ACHN (cell line): ENCODE measurements at regions not wholly inside any gene's neighbourhood (a gene's known extent, or its start where the extent isn't known, plus 50 kb on each side); places are given as distances from the start of the nearest gene placed in this dataset.

Experiments used
- DNase-seq: peaks from one replicate; pipeline ENCODE4 v3.0.0-alpha.2; 2015
- in situ Hi-C: cut with HindIII; loops from 2 replicates; pipeline ENCODE4 v1.10.0; 2017; ENCODE audit warnings: low sequenced_read_pairs, low pct_ligation_motif_present, low pct_unique_long_range_greater_than_20kb

DNA sequence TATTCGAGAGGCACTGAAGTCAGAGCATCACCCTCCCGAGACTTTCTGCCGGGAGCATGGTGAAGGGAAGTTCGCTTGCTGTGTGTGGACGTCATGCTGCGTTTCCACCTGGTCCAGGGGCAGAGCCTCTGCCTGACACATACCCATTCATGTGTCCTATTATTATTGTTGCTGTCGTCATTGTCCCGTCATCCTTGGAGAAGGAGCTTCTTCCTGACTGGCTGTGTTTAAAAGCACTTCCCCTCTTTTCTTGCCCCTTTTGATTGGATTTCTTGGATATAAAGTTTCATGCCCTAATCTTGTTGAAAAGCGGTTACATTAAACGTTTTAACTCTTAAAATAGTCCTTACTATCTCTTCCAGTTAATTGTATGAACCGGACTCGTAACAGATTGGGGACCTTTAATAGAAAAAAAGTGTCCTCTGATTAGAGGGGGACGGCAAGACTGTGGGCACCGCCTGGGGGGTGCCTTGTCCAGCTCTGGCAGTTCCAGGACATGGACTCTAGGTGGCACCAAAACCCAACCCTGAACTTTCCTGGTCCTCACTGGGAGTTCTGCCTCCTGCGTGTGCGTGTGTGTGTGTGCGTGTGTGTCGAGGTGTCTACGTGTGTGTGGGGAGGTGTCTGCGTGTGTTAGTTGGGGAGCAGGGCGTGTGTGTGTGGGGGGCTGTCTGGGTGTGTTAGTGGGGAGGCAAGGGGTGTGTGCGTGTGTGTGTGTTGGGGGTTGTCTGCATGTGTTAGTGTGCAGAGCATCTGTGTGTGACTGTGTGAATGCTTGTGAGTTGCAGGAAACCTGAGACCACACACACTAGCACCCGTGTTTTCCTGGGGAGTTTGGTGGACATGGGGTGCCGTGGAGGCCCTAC is 133.3 kb upstream of the CIBAR2 start:
- DNase-seq = peak; percentile 64
- in situ Hi-C loops = no loop called here

DNA sequence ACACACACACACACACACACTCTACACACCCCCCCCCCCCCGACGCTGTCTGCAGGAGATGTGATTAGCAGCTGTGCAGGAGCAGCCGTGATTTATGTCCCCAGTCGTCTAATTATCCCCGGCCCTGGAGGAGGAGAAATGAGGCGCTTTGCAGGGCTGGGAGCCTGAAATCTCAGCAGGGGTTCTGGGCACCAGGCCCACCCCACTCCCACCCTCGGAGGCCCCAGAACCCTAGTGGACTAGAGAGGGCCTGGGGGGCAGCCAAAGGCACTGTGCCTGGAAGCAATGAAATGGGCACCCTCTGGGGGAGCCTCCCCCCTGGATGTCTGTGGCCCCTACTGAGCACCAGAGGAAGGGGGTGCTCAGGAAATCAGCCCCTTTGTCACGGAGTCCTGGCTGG is 134.2 kb upstream of the CIBAR2 start:
- in situ Hi-C loops = no loop called here
- DNase-seq = no peak

DNA sequence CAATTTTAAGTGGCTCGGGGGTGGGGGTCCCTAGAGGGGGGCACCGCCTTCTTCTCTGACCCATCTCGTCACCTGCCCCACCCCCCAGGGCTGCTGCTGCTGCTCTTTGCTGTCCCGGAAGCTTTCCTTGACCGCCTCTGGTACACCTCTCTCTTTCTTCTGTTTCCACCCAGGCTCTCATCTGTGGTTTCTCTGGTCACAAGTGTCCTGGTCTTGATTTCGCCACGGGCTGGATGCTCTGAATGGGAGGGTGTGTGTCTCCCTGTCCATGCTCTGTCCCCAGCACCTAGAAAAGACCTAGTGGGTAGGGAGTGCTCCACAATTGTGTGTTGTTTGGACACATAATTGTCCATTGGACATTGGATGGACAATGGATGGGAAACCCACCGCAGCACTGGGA is 134.7 kb upstream of the CIBAR2 start:
- DNase-seq = no peak
- in situ Hi-C loops = no loop called here

DNA sequence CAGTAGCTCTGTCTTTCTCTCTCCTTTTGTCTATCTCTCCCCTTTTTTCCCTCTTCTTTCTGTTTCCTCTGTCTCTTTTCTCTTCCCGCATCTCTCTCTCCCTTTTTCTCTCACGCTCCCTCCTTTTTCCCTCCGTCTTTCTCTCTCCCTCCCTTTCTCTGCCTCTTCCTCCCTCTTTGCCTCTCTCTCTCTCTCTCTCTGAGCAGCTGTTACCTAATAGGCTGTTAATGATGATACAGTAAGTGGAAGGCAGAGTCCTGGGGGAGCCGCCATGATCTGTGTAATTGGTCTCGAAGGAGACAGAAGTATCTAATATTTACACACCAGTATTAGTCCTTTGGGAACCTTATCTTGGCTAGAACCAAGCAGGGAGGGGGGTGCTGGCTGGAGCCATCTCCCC is 136.1 kb upstream of the CIBAR2 start:
- DNase-seq = no peak
- in situ Hi-C loops = no loop called here

DNA sequence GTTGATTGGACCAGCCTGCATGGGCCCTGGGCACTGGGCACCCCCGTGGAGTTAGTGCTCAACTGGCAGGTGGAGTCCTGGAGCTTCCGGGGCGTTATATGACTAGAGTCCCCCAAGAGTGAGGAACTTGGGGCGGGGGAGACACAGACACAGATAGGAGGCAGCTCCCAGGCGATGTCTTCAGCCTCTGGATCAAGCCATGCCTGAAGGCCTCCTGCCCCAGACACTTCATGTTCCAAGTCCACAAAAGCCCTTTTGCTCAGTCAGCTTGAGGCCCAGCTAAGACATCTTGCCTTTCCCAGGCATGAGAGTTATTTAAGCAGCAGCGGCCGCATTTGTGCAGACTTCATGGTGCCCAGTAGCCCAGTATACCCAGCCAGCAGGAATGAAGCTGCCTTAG is 136.6 kb upstream of the CIBAR2 start:
- DNase-seq = no peak
- in situ Hi-C loops = no loop called here

DNA sequence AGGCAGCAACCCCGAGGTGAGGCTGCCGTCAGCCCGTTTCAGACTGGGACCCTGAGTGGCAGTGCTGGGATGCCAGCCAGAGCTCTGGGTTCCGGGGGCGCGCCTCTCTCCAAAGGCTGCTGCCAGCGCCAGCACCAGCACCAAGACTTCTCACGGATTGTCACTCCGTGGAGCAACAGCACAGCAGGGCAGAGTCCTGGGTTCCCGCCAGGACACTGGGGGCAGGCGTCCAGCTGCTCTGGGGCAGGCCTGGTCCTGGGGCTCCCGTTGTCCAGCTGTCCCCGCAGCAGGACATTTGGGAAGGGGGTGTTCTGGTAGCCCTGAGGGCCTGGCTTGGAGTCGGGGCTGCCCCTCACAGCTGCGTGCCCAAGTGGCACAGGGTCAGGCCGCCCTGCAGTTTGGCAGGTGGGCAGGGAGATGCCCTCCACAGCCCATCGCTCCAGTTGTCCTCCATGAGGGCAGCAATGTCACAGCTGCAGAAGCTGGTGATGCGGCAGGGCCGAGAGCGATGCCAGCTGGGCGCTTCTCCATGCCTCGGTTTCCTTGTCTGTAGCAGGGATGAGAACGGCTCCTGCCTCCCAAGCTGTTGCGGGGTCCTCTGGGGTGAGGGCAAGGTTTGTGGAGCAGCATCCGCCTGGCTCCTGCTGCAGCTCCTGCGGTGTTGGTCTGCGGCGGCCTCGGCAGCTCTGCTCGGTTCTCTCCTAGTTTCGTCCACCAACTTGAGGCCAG is 137.3 kb upstream of the CIBAR2 start:
- DNase-seq = no peak
- in situ Hi-C loops = no loop called here

DNA sequence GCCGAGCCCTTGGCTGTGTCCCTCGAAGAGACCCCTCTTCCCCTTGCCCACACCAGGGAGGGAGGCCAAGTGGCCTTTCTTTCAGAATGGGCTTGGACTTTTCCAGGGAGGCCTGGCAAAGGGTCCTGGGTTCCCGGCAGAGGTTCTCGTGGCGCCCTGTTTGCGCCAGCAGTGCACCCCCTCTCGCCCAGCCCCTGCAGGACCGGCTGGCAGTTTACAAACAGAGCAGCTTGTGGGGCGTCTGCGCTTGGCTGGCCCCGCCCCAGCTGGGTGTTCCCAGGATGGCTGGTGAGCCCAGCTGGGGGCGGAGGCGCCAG is 137.8 kb upstream of the CIBAR2 start:
- DNase-seq = no peak
- in situ Hi-C loops = no loop called here

DNA sequence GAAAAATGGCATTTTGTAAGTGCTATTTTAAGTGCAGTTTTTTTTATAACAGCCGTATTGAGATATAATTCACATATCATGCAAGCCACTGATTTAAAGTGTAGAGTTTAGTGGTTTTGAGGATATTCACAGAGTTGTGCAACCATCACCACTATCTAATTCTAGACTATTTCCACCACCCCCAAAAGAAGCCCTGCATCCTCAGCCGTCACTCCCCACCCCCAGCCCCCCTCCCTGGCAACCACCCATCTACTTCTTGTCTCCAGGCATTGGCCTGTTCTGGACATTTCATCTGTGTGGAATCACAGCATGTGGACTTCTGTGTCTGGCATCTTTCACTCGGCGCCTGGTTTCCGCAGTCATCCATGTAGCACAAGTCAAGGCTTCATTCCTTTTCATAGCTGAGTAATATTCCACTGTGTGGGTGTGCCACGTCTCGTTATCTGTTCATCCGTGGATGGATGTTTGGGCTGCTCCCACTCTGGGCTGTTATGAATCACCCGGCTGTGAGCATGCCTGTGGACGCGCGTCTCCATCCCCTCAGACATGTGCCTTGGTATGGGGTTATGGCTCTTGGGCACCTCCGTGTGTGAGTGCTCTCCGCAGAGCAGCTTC is 138.4 kb upstream of the CIBAR2 start:
- in situ Hi-C loops = no loop called here
- no peak for DNase-seq

DNA sequence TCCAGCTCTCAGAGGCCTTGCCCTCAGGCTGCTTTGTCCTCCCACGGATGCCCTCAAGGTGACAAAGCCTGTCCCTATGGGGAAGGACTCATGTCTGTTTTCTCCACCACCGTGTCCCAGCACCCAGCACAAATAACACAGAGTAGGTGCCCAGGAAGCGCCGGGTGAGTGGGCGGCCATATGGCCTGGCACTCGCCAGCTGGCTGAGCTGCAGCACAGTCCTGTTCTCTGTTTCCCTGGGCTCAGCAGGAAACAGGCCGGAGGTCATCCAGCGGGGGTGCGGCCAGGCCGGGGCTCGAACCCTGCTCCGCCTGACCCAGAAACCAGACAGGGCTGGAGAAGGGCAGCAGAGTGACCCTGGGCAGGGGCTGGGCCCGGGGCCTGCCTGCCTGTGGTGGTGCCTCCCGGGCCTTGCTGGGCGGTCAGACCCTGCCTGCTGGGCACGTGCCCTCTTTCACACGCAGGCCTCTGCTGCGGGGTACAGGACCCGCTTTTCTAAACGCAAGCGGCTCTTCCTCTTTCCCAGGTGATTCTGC is 139.0 kb upstream of the CIBAR2 start:
- no peak for DNase-seq
- in situ Hi-C loops = no loop called here

DNA sequence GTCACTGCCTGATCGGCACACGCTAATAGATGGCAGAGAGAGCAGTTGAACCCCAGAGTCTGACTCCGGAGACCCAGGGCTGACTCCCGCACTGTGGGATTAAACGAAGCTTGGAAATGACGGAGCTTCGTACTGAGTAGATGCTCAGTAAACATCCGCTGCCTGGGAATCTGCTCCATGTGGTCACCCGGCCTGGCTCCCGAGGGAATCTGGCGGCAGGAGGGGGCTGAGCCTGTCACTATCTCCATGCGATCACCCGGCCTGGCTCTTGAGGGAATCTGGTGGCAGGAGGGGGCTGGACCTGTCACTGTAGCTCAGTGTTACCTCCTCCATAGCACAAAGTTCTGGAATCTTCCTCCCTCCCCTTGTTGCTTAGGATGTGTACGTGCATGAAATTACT is 139.7 kb upstream of the CIBAR2 start:
- no peak for DNase-seq
- in situ Hi-C loops = no loop called here

DNA sequence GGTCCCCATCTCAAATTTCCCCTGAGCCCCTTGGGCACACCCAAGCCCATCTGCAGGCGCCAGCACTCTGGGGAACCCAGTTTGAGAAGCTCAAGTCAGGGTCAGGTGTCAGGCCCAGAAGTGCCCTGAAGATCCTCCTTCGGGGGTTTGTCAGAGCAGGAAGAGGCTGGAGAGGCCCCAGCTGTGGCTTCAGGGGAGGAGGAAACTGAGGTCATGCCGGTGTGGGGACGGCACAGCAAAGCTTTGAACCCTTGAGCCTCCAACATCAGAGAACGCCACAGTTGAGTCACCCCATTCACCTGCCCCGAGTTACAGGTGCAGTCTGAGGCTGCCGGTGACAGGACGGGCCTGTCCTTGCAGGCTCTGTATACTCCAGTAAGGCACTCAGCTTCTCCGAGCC is 140.2 kb upstream of the CIBAR2 start:
- DNase-seq = no peak
- in situ Hi-C loops = no loop called here

DNA sequence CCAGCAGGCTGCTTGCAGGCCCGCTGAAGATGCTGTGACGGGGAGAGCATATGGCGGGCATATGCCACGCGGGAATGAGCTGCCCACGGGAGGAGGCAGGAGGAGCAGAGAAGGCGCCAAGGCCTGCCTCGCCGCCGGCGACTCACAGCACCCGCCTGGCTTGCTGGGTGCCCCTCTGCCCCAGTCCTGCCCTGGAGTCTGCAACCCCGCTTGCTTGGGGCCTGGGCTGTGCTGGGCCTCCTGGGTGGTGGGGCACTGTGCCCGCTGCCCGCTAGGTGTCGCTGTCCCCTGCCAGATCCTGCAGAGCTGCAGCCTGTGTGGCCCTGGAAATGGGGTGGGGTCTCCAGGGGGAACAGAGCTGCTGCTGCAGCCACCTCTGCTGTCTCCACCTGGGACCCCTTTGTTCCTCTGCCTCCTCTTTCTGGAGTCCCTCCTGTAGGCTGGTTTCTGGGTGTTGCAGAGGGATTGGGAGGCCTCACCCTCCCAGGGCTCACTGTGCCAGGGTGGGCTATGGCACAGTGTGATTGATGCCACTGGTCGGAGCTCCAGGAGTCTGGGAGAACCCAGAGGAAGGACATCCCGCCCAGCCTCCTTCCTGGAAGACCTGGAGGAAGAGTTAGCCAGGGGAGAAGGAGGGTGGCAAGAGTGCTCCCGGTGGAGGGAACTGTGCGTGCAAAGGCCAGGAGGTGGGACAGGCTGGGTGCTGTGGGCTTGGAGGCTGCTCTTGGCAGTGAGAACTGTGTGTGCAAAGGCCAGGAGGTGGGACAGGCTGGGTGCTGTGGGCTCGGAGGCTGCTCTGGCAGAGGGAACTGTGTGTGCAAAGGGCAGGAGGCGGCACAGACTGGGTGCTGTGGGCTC is 141.0 kb upstream of the CIBAR2 start:
- peak; percentile 45 for DNase-seq
- in situ Hi-C loops = no loop called here

DNA sequence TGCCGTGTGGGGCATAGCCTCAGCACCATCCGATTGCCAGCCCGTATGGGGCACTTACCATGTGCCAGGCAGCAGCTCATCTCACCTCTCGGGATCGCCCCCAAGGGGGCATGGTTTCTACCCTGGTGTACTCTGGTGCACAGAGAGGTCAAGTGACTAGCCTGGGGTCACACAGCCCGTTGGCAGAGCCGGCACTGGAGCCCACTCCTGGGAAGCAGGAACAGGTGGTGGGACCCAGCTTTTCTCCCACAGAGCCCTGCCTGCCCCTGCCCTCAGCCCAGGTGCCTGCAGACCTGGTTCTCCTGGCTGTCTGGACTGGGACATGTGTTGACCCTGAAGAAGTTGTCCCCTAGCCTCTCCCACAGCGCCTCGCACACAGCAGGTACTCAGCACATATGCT is 141.8 kb upstream of the CIBAR2 start:
- no peak for DNase-seq
- in situ Hi-C loops = no loop called here

DNA sequence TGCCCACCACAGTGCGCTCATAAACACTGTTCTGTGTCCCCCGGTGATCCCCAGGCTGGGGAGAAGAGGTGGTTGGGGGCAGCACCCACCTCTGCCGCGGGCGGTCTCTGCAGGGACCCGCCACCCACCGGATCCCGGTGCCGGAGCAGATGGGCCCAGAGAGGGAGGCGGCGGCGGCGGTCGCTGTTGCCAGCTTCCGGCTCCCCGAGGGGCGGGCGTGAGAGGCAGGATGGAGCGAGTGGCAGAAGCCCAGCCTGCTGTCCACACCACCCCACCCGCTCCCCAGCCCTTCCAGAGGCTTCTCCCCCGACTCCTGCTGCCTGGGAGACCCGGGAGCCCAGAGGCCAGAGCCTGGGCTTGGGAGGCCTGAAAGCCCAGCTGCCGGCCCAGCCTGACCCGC is 142.6 kb upstream of the CIBAR2 start:
- no peak for DNase-seq
- in situ Hi-C loops = no loop called here

DNA sequence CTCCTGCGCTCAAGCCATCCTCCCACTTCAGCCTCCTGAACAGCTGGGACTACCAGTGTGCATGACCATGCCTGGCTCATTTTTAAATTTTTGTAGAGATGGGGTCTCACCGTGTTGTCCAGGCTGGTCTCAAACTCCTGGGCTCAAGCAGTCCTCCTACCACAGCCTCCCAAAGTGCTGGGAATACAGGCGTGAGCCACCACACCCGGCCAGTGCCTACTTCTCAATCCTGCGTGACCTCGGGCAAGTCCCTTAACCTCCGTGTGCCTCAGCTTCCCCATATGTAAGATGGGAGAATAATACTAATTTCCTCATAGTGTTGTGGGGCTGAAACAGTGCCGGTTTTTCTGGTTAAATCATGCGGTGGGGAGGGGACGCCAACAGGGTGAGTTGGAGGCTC is 143.5 kb upstream of the CIBAR2 start:
- no peak for DNase-seq
- in situ Hi-C loops = no loop called here

DNA sequence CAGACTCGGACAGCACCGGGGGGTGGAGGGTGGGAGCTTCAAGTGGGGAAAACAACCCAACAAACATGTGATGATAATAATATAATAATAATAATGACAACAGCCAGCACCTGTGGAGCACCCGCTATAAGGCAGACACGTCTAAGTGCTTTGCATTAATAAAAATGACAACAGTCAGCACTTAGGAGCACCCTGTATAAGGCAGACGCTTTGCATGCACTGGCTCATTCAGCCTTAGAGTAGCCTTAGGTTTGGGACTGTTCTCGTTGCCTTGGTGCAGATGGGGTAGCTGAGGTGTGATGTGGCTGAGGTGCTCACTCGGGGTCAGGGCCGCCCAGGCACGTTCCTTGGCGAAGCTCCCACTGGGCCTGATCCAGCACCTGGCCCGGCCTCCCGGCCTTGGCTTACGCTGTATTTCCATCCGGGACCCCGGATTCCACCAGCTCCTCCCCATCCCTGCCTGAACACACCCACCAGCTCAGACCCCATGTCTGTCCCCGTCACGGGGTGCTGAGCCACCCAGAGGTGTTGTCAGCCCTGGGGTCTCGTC is 144.0 kb upstream of the CIBAR2 start:
- in situ Hi-C loops = no loop called here
- no peak for DNase-seq

DNA sequence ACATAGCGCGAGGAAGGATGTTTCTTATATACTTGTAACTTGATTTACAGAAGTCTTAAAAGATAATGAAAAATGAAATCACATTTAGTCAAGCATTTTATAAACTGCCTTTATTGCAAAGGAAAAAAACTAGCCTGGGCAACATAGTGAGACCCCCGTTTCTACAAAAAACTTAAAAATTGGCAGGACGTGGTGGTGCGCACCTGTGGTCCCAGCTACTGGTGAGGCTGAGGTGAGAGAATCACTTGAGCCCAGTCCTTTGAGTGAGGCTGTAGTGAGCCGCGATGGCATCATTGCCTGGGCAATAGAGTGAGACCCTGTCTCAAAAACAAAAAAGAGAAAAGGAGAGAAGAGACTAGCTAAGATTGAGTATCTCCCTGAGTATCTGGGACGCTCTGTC is 145.2 kb upstream of the CIBAR2 start:
- no peak for DNase-seq
- in situ Hi-C loops = no loop called here

DNA sequence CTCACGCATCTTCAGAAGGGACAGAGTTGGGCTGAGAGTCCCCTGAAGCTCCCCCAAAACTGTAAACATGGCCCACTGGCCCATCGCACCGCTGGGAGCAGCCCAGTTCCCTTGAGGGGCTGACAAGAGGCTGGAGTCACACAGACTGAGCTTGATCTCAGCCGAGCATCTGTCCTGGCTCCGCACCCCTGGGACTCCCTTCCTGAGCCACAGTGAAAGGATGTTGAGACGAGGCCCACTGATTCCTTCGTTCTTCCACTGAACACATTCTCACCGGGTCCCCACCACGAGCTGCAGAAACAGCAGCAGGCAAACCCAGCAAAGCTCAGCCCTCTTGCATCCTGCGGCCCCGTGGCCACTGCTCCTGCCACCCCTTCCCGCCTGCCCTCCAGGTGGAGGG is 145.9 kb upstream of the CIBAR2 start:
- DNase-seq = no peak
- in situ Hi-C loops = no loop called here

DNA sequence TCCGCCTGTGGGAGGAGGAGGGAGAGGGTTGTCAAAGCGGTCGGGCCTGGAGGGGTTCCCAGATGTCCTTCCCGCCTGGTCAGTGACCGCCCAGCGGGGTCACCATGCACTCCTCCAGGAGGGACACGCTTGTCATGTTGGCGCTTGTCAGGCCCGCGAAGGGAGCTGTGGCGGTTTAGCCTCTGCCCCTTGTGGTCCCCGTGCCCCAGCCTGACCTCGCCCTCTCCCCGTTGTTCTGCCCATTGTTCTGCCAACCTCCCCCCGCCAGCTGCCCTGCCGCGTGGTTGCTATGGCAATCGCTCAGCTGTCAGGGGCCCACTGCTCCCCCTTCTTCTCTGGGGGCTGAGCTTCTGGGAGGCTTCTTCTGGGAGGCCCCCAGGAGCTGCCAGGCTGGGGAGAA is 146.4 kb upstream of the CIBAR2 start:
- no peak for DNase-seq
- in situ Hi-C loops = no loop called here
